Neural cell (in vitro differentiated cells): ENCODE measurements at regions not wholly inside any gene's neighbourhood (a gene's known extent, or its start where the extent isn't known, plus 50 kb on each side); places are given as distances from the start of the nearest gene placed in this dataset.

Experiments used
- H2AFZ ChIP-seq: fragments of 200-600, 300-800 bp; sonication (generic), shearing (Covaris generic); 2 replicates; pipeline ENCODE4 v1.6.0; 2014; ENCODE audit warnings: low read depth, mild to moderate bottlenecking, antibody characterized with exemption, low read length, moderate library complexity
- H3F3A ChIP-seq: fragments of 200-600 bp; shearing (Covaris generic); 2 replicates; pipeline ENCODE4 v1.6.1; 2016; ENCODE audit warnings: mild to moderate bottlenecking, moderate library complexity, mixed read lengths, antibody characterized with exemption, low read length; ENCODE audit not compliant: insufficient read depth, poor library complexity, severe bottlenecking
- H3K27ac ChIP-seq: fragments of 200-600, 300-800 bp; sonication (generic), shearing (Covaris generic); 2 replicates; pipeline ENCODE4 v1.5.1; 2014; ENCODE audit warnings: mild to moderate bottlenecking, low read length, moderate library complexity
- H3K27me3 ChIP-seq: fragments of 300-800, 200-600 bp; sonication (generic), shearing (Covaris generic); 2 replicates; pipeline ENCODE4 v1.6.0; 2014; ENCODE audit warnings: mild to moderate bottlenecking, low read depth, low read length, moderate library complexity; ENCODE audit not compliant: insufficient read depth
- H3K36me3 ChIP-seq: fragments of 300-800, 200-600 bp; sonication (generic), shearing (Covaris generic); 2 replicates; pipeline ENCODE4 v1.5.1; 2014; ENCODE audit warnings: mild to moderate bottlenecking, antibody characterized with exemption, low read length, moderate library complexity; ENCODE audit not compliant: insufficient read depth
- H3K4me2 ChIP-seq: fragments of 300-800, 200-600 bp; sonication (generic), shearing (Covaris generic); 2 replicates; pipeline ENCODE4 v1.6.0; 2014; ENCODE audit warnings: mild to moderate bottlenecking, low read length
- H3K4me3 ChIP-seq: fragments of 300-800, 200-600 bp; sonication (generic), shearing (Covaris generic); 2 replicates; pipeline ENCODE4 v1.5.1; 2014; ENCODE audit warnings: mild to moderate bottlenecking, low read length, moderate library complexity
- H3K79me2 ChIP-seq: fragments of 200-600 bp; shearing (Covaris generic); replicated peaks from 2 replicates; pipeline ENCODE4 v1.6.0; 2014; ENCODE audit warnings: mild to moderate bottlenecking, low read length, moderate library complexity; ENCODE audit not compliant: insufficient read depth
- H3K9ac ChIP-seq: fragments of 300-800, 200-600 bp; sonication (generic), shearing (Covaris generic); 2 replicates; pipeline ENCODE4 v1.6.1; 2016; ENCODE audit warnings: mild to moderate bottlenecking, low read length, mixed read lengths
- H3K9me2 ChIP-seq: fragments of 200-600 bp; shearing (Covaris generic); 2 replicates; pipeline ENCODE4 v1.6.1; 2016; ENCODE audit warnings: mild to moderate bottlenecking, low read length, mixed read lengths; ENCODE audit not compliant: insufficient read depth
- H3K9me3 ChIP-seq: fragments of 200-600, 300-800 bp; sonication (generic), shearing (Covaris generic); 2 replicates; pipeline ENCODE4 v1.6.1; 2016; ENCODE audit warnings: mild to moderate bottlenecking, mixed run types, low read length, moderate library complexity, mixed read lengths
- H4K20me1 ChIP-seq: fragments of 200-600 bp; shearing (Covaris generic); 2 replicates; pipeline ENCODE4 v1.6.1; 2016; ENCODE audit warnings: mild to moderate bottlenecking, mixed run types; ENCODE audit not compliant: insufficient read depth
- EP300 ChIP-seq: fragments of 450-650 bp; conservative IDR thresholded peaks from 2 replicates; pipeline ENCODE4 v1.6.1; 2014; ENCODE audit warnings: antibody characterized with exemption, mild to moderate bottlenecking, moderate library complexity; ENCODE audit not compliant: poor library complexity, severe bottlenecking
- EZH2 ChIP-seq: fragments of 200-600, 300-800 bp; shearing (Covaris generic), sonication (generic); IDR thresholded peaks from 2 replicates; pipeline ENCODE4 v1.6.1; 2014; ENCODE audit warnings: antibody characterized with exemption, low read length, borderline replicate concordance, mild to moderate bottlenecking; ENCODE audit not compliant: insufficient read depth, poor library complexity, severe bottlenecking
- MXI1 ChIP-seq: fragments of 450-650 bp; conservative IDR thresholded peaks from 2 replicates; pipeline ENCODE4 v1.6.1; 2014; ENCODE audit warnings: antibody characterized with exemption, mild to moderate bottlenecking; ENCODE audit not compliant: poor library complexity, severe bottlenecking
- POLR2AphosphoS5 ChIP-seq: IDR thresholded peaks from 2 replicates; pipeline ENCODE4 v1.6.1; 2012
- RAD21 ChIP-seq: fragments of 450-650 bp; conservative IDR thresholded peaks from 2 replicates; pipeline ENCODE4 v1.6.1; 2014; ENCODE audit warnings: antibody characterized with exemption, mild to moderate bottlenecking, moderate library complexity
- SMC3 ChIP-seq: fragments of 450-650 bp; conservative IDR thresholded peaks from 2 replicates; pipeline ENCODE4 v1.6.1; 2014; ENCODE audit warnings: antibody characterized with exemption, mild to moderate bottlenecking, moderate library complexity; ENCODE audit not compliant: poor library complexity
- TAF1 ChIP-seq: IDR thresholded peaks from 2 replicates; pipeline ENCODE4 v1.6.1; 2012; ENCODE audit warnings: low read depth
- TF ChIP-seq, protein P1 (sequence below): IDR thresholded peaks from 2 replicates; pipeline ENCODE4 v1.6.1; 2012; ENCODE audit warnings: borderline replicate concordance
- TF ChIP-seq, protein P2 (sequence below): fragments of 450-650 bp; IDR thresholded peaks from 2 replicates; pipeline ENCODE4 v1.5.1; 2014; ENCODE audit warnings: antibody characterized with exemption, mild to moderate bottlenecking, moderate library complexity; ENCODE audit not compliant: poor library complexity, severe bottlenecking

DNA sequence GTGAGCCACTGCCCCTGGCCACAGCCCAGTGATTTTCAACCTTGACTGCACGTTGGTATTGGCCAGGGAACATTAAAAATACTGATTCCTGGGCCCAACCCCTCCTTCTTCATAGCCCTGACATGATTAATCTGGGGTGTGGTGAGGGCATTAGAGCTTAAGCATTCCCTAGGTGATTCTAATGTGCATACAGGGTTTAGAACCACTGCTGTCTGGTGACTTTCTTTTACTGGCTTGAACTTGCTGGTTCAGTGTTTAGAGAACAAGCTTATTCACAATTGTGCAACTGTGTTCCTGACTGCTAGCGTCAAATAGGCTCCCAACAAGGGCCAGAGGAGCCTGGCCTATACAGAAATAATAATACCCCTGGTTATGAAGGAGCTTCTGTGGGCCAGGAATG, 488.8 kb upstream of the CCDC196 start:
- no peaks in the 10 kb centered on the region for H3K36me3 ChIP-seq
- no peak overlapping the region for H3K4me3 ChIP-seq
- H3K9me3 ChIP-seq = peaks cover 9% of the 10 kb centered on the region
- TF ChIP-seq EP300 = no peak
- TF ChIP-seq RAD21 = no peak
- TF ChIP-seq TAF1 = no peak
- TF ChIP-seq, protein P1, sequence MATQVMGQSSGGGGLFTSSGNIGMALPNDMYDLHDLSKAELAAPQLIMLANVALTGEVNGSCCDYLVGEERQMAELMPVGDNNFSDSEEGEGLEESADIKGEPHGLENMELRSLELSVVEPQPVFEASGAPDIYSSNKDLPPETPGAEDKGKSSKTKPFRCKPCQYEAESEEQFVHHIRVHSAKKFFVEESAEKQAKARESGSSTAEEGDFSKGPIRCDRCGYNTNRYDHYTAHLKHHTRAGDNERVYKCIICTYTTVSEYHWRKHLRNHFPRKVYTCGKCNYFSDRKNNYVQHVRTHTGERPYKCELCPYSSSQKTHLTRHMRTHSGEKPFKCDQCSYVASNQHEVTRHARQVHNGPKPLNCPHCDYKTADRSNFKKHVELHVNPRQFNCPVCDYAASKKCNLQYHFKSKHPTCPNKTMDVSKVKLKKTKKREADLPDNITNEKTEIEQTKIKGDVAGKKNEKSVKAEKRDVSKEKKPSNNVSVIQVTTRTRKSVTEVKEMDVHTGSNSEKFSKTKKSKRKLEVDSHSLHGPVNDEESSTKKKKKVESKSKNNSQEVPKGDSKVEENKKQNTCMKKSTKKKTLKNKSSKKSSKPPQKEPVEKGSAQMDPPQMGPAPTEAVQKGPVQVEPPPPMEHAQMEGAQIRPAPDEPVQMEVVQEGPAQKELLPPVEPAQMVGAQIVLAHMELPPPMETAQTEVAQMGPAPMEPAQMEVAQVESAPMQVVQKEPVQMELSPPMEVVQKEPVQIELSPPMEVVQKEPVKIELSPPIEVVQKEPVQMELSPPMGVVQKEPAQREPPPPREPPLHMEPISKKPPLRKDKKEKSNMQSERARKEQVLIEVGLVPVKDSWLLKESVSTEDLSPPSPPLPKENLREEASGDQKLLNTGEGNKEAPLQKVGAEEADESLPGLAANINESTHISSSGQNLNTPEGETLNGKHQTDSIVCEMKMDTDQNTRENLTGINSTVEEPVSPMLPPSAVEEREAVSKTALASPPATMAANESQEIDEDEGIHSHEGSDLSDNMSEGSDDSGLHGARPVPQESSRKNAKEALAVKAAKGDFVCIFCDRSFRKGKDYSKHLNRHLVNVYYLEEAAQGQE = no peak
- no peak for TF ChIP-seq POLR2AphosphoS5
- TF ChIP-seq EZH2 = no peak
- TF ChIP-seq MXI1 = no peak
- TF ChIP-seq, protein P2, sequence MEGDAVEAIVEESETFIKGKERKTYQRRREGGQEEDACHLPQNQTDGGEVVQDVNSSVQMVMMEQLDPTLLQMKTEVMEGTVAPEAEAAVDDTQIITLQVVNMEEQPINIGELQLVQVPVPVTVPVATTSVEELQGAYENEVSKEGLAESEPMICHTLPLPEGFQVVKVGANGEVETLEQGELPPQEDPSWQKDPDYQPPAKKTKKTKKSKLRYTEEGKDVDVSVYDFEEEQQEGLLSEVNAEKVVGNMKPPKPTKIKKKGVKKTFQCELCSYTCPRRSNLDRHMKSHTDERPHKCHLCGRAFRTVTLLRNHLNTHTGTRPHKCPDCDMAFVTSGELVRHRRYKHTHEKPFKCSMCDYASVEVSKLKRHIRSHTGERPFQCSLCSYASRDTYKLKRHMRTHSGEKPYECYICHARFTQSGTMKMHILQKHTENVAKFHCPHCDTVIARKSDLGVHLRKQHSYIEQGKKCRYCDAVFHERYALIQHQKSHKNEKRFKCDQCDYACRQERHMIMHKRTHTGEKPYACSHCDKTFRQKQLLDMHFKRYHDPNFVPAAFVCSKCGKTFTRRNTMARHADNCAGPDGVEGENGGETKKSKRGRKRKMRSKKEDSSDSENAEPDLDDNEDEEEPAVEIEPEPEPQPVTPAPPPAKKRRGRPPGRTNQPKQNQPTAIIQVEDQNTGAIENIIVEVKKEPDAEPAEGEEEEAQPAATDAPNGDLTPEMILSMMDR = no peak
- no peak for TF ChIP-seq SMC3
- no peaks in the 10 kb centered on the region for H3K9me2 ChIP-seq
- H3K27me3 ChIP-seq = no peaks in the 10 kb centered on the region
- H3K4me2 ChIP-seq = no peak overlapping the region
- no peak overlapping the region for H3K9ac ChIP-seq
- H3K79me2 ChIP-seq = no peaks in the 10 kb centered on the region
- H4K20me1 ChIP-seq = no peaks in the 10 kb centered on the region
- no peaks in the 10 kb centered on the region for H3F3A ChIP-seq
- H2AFZ ChIP-seq = no peak overlapping the region
- no peak overlapping the region for H3K27ac ChIP-seq

- TF ChIP-seq EP300 = no peak
- TF ChIP-seq, protein P1 = no peak
- TF ChIP-seq, protein P2 = no peak
- no peak for TF ChIP-seq MXI1
- TF ChIP-seq TAF1 = no peak
- no peak for TF ChIP-seq EZH2
- TF ChIP-seq SMC3 = no peak
- TF ChIP-seq POLR2AphosphoS5 = no peak
- no peak for TF ChIP-seq RAD21
- no peak overlapping the region for H2AFZ ChIP-seq
- H3K27ac ChIP-seq = no peak overlapping the region
- peaks cover 10% of the 10 kb centered on the region for H3K9me3 ChIP-seq
- no peaks in the 10 kb centered on the region for H3K79me2 ChIP-seq
- H3K4me2 ChIP-seq = no peak overlapping the region
- H3F3A ChIP-seq = no peaks in the 10 kb centered on the region
- H3K27me3 ChIP-seq = no peaks in the 10 kb centered on the region
- H3K9me2 ChIP-seq = no peaks in the 10 kb centered on the region
- no peaks in the 10 kb centered on the region for H4K20me1 ChIP-seq
- no peak overlapping the region for H3K4me3 ChIP-seq
- no peak overlapping the region for H3K9ac ChIP-seq
- H3K36me3 ChIP-seq = no peaks in the 10 kb centered on the region
Observed at GRCh38 chr14:65999865-66000264, 486.3 kb upstream of the CCDC196 start.
